ENCODE measurements at regions not wholly inside any gene's neighbourhood (a gene's known extent, or its start where the extent isn't known, plus 50 kb on each side); places are given as distances from the start of the nearest gene placed in this dataset.
"Not testable (repeated sequence)": the region's sequence is repeated elsewhere in the genome, so short reads cannot be mapped to it uniquely, and the experiment has no call there.

GRCh38 chr6:144922120-144922722, 637.1 kb downstream of the UTRN start:
- Histone ChIP-seq H3K56ac (ENCODE audit: low read length) (no peak overlapping the region), H3K79me1 (ENCODE audit: low read length) (no peaks in the 10 kb centered on the region), H3K27ac (ENCODE audit: low read depth, low read length) (no peak overlapping the region), H3K4me3 (ENCODE audit: low read length) (no peak overlapping the region), H2BK5ac (ENCODE audit: low read length) (no peak overlapping the region), H3K23ac (ENCODE audit: low read length) (no peak overlapping the region), H3K4me2 (ENCODE audit: low read length) (no peak overlapping the region), H3K4me1 (ENCODE audit: control insufficient read depth, low read depth, low read length) (no peaks in the 10 kb centered on the region), H2BK120ac (ENCODE audit: low read depth, low read length) (no peak overlapping the region), H4K5ac (ENCODE audit: low read length) (no peak overlapping the region), H3K4ac (ENCODE audit: low read depth, low read length) (no peak overlapping the region), H4K8ac (ENCODE audit: low read depth, low read length) (no peak overlapping the region), H3K18ac (ENCODE audit: low read length) (no peak overlapping the region), H3K9ac (ENCODE audit: low read length) (no peak overlapping the region), H3K36me3 (ENCODE audit: control insufficient read depth, insufficient read depth, low read length) (no peaks in the 10 kb centered on the region), H3K79me2 (ENCODE audit: control insufficient read depth, insufficient read depth, low read length) (no peaks in the 10 kb centered on the region), H2AK5ac (ENCODE audit: low read length) (no peak overlapping the region), H3K27me3 (ENCODE audit: insufficient read depth, low read length, poor library complexity) (no peaks in the 10 kb centered on the region), H2BK15ac (replicated peaks; ENCODE audit: low read depth) (no peak overlapping the region)
- DNase-seq = no peak
- no CpG with 5 or more reads among the region's 3 CpGs for WGBS (ENCODE audit: extremely low coverage, insufficient coverage, low lambda C conversion rate)

GRCh38 chr6:144922771-144923490, 637.8 kb downstream of the UTRN start:
- H2BK120ac ChIP-seq (ENCODE audit: low read depth, low read length); H3K79me1 ChIP-seq (ENCODE audit: low read length); H4K5ac ChIP-seq (ENCODE audit: low read length); H2BK15ac ChIP-seq (replicated peaks; ENCODE audit: low read depth); H3K27me3 ChIP-seq (ENCODE audit: insufficient read depth, low read length, poor library complexity); H3K9ac ChIP-seq (ENCODE audit: low read length); DNase-seq; H3K56ac ChIP-seq (ENCODE audit: low read length); H3K18ac ChIP-seq (ENCODE audit: low read length); H3K23ac ChIP-seq (ENCODE audit: low read length); H3K4me1 ChIP-seq (ENCODE audit: control insufficient read depth, low read depth, low read length); H2AK5ac ChIP-seq (ENCODE audit: low read length); H3K36me3 ChIP-seq (ENCODE audit: control insufficient read depth, insufficient read depth, low read length); H3K4ac ChIP-seq (ENCODE audit: low read depth, low read length); H3K4me3 ChIP-seq (ENCODE audit: low read length); H3K27ac ChIP-seq (ENCODE audit: low read depth, low read length); H3K4me2 ChIP-seq (ENCODE audit: low read length); H4K8ac ChIP-seq (ENCODE audit: low read depth, low read length); H2BK5ac ChIP-seq (ENCODE audit: low read length); H3K79me2 ChIP-seq (ENCODE audit: control insufficient read depth, insufficient read depth, low read length): not testable (repeated sequence)
- no CpG with 5 or more reads among the region's 5 CpGs for WGBS (ENCODE audit: extremely low coverage, insufficient coverage, low lambda C conversion rate)

GRCh38 chr6:144923491-144923787, 638.3 kb downstream of the UTRN start:
- not testable (repeated sequence) for H3K27ac ChIP-seq (ENCODE audit: low read depth, low read length); H2BK15ac ChIP-seq (replicated peaks; ENCODE audit: low read depth); H3K18ac ChIP-seq (ENCODE audit: low read length); H3K56ac ChIP-seq (ENCODE audit: low read length); H4K8ac ChIP-seq (ENCODE audit: low read depth, low read length); H2AK5ac ChIP-seq (ENCODE audit: low read length); H3K4ac ChIP-seq (ENCODE audit: low read depth, low read length); H2BK120ac ChIP-seq (ENCODE audit: low read depth, low read length); H3K4me3 ChIP-seq (ENCODE audit: low read length); H3K27me3 ChIP-seq (ENCODE audit: insufficient read depth, low read length, poor library complexity); H4K5ac ChIP-seq (ENCODE audit: low read length); H3K79me1 ChIP-seq (ENCODE audit: low read length); DNase-seq; H3K23ac ChIP-seq (ENCODE audit: low read length); H3K4me1 ChIP-seq (ENCODE audit: control insufficient read depth, low read depth, low read length); H3K9ac ChIP-seq (ENCODE audit: low read length); H3K79me2 ChIP-seq (ENCODE audit: control insufficient read depth, insufficient read depth, low read length); H2BK5ac ChIP-seq (ENCODE audit: low read length); H3K36me3 ChIP-seq (ENCODE audit: control insufficient read depth, insufficient read depth, low read length); H3K4me2 ChIP-seq (ENCODE audit: low read length)
- no CpG with 5 or more reads among the region's 5 CpGs for WGBS (ENCODE audit: extremely low coverage, insufficient coverage, low lambda C conversion rate)

- no peak overlapping the region for H2AK5ac ChIP-seq (ENCODE audit: low read length)
- no peaks in the 10 kb centered on the region for H3K79me1 ChIP-seq (ENCODE audit: low read length)
- no peak overlapping the region for H3K27ac ChIP-seq (ENCODE audit: low read depth, low read length)
- no peak for DNase-seq
- no peak overlapping the region for H3K4me3 ChIP-seq (ENCODE audit: low read length)
- H4K5ac ChIP-seq (ENCODE audit: low read length) = no peak overlapping the region
- no peaks in the 10 kb centered on the region for H3K79me2 ChIP-seq (ENCODE audit: control insufficient read depth, insufficient read depth, low read length)
- H3K4ac ChIP-seq (ENCODE audit: low read depth, low read length) = no peak overlapping the region
- no peak overlapping the region for H3K4me2 ChIP-seq (ENCODE audit: low read length)
- no peak overlapping the region for H2BK15ac ChIP-seq (replicated peaks; ENCODE audit: low read depth)
- H2BK120ac ChIP-seq (ENCODE audit: low read depth, low read length) = no peak overlapping the region
- no peak overlapping the region for H3K18ac ChIP-seq (ENCODE audit: low read length)
- no peaks in the 10 kb centered on the region for H3K4me1 ChIP-seq (ENCODE audit: control insufficient read depth, low read depth, low read length)
- H3K27me3 ChIP-seq (ENCODE audit: insufficient read depth, low read length, poor library complexity) = no peaks in the 10 kb centered on the region
- no peak overlapping the region for H3K9ac ChIP-seq (ENCODE audit: low read length)
- no peak overlapping the region for H4K8ac ChIP-seq (ENCODE audit: low read depth, low read length)
- H3K36me3 ChIP-seq (ENCODE audit: control insufficient read depth, insufficient read depth, low read length) = no peaks in the 10 kb centered on the region
- no CpG with 5 or more reads among the region's 1 CpG for WGBS (ENCODE audit: extremely low coverage, insufficient coverage, low lambda C conversion rate)
- H3K56ac ChIP-seq (ENCODE audit: low read length) = no peak overlapping the region
- H3K23ac ChIP-seq (ENCODE audit: low read length) = no peak overlapping the region
- no peak overlapping the region for H2BK5ac ChIP-seq (ENCODE audit: low read length)
These were observed 643.7 kb downstream of the UTRN start for GRCh38 chr6:144928847-144929246.

GRCh38 chr6:144929262-144929661, 644.1 kb downstream of the UTRN start:
- Histone ChIP-seq H2BK120ac (ENCODE audit: low read depth, low read length) (no peak overlapping the region), H3K4me3 (ENCODE audit: low read length) (no peak overlapping the region), H3K27me3 (ENCODE audit: insufficient read depth, low read length, poor library complexity) (no peaks in the 10 kb centered on the region), H3K36me3 (ENCODE audit: control insufficient read depth, insufficient read depth, low read length) (no peaks in the 10 kb centered on the region), H4K5ac (ENCODE audit: low read length) (no peak overlapping the region), H3K56ac (ENCODE audit: low read length) (no peak overlapping the region), H3K79me2 (ENCODE audit: control insufficient read depth, insufficient read depth, low read length) (no peaks in the 10 kb centered on the region), H4K8ac (ENCODE audit: low read depth, low read length) (no peak overlapping the region), H3K23ac (ENCODE audit: low read length) (no peak overlapping the region), H3K9ac (ENCODE audit: low read length) (no peak overlapping the region), H2BK15ac (replicated peaks; ENCODE audit: low read depth) (no peak overlapping the region), H3K4me1 (ENCODE audit: control insufficient read depth, low read depth, low read length) (no peaks in the 10 kb centered on the region), H3K18ac (ENCODE audit: low read length) (no peak overlapping the region), H3K4ac (ENCODE audit: low read depth, low read length) (no peak overlapping the region), H3K4me2 (ENCODE audit: low read length) (no peak overlapping the region), H3K79me1 (ENCODE audit: low read length) (no peaks in the 10 kb centered on the region), H2AK5ac (ENCODE audit: low read length) (no peak overlapping the region), H3K27ac (ENCODE audit: low read depth, low read length) (no peak overlapping the region), H2BK5ac (ENCODE audit: low read length) (no peak overlapping the region)
- no peak for DNase-seq
- no CpG with 5 or more reads among the region's 1 CpG for WGBS (ENCODE audit: extremely low coverage, insufficient coverage, low lambda C conversion rate)
